ENCODE measurements at regions not wholly inside any gene's neighbourhood (a gene's known extent, or its start where the extent isn't known, plus 50 kb on each side); places are given as distances from the start of the nearest gene placed in this dataset.

DNA sequence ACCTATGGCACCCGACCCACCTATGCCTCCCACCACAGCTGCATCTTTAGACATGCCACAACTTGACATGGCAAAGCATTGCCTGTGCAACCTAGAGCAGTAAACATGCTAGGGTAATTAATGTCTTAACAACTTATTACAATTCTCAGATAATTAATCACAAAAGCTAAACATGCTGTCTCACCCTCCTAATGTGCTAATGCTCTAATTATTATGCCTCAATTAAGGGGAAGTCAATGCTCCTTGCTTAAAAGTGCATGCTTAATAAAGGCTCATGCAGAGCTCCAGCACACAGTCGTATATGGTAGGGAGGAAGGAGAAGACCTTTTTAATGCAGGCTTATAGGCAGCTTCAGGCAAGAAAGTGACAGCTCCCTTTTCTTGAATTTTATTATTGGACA, 396.0 kb downstream of the SEC16B start:
- TF ChIP-seq TAF1 (IDR thresholded peaks at IDR 0.05; ENCODE audit: borderline replicate concordance, low read depth, low read length) (no peak), POLR2A (IDR thresholded peaks at IDR 0.05; ENCODE audit: low read depth, low read length) (no peak), POLR2AphosphoS5 (IDR thresholded peaks at IDR 0.05; ENCODE audit: low read depth, low read length) (no peak)

All from GM12892 (cell line).